ENCODE measurements at regions not wholly inside any gene's neighbourhood (a gene's known extent, or its start where the extent isn't known, plus 50 kb on each side); places are given as distances from the start of the nearest gene placed in this dataset.
"Not testable (repeated sequence)": the region's sequence is repeated elsewhere in the genome, so short reads cannot be mapped to it uniquely, and the experiment has no call there.

GRCh38 chr20:52008874-52009273 is 182.7 kb downstream of the ZFP64 start:
- DNase-seq (ENCODE audit: low read depth in 3 of 3) = no peak

DNA sequence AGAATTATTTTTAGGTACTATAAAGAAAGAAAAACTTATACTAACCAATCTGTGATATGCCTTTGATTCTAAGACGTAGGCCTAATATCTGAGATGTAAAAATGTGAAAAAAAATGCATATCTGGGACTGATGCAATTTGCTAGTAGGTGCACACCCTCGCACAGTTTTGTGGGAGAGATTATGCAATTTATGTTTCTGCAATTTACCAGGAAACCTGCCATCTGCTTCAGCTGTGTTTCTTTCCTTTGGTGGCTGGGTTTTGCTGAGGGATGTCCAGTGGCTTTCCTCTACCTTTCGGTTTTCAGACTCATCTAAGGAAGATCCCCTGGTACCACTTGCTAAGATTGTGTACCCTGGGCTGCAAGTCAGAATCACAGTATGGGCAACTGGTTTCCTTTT is 186.9 kb downstream of the ZFP64 start:
- no peak for DNase-seq (ENCODE audit: low read depth in 3 of 3)

DNA sequence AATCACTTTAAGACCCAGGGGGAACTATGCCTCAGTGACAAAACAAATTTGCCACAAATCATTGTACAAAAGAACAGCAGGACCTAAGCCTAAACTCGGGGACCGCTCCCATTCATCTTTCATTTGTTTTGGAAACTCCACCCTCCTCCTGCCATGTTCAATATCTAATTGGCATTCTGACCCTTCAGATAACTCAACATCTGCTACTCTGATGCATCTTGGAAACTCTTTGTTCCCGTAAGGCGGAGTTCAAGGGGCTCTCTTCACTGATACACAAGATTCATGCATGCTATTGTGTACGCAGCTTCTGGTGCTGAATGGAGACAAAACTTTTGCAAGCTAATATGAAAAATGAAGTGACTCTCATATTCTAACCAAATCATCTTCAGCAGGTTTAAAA is 187.6 kb downstream of the ZFP64 start:
- no peak for DNase-seq (ENCODE audit: low read depth in 3 of 3)

- no peak for DNase-seq (ENCODE audit: low read depth in 3 of 3)
Observed at GRCh38 chr20:52003415-52003814, 188.2 kb downstream of the ZFP64 start.

- DNase-seq (ENCODE audit: low read depth in 3 of 3) = no peak
Observed at GRCh38 chr20:52001999-52002666, 189.4 kb downstream of the ZFP64 start.

DNA sequence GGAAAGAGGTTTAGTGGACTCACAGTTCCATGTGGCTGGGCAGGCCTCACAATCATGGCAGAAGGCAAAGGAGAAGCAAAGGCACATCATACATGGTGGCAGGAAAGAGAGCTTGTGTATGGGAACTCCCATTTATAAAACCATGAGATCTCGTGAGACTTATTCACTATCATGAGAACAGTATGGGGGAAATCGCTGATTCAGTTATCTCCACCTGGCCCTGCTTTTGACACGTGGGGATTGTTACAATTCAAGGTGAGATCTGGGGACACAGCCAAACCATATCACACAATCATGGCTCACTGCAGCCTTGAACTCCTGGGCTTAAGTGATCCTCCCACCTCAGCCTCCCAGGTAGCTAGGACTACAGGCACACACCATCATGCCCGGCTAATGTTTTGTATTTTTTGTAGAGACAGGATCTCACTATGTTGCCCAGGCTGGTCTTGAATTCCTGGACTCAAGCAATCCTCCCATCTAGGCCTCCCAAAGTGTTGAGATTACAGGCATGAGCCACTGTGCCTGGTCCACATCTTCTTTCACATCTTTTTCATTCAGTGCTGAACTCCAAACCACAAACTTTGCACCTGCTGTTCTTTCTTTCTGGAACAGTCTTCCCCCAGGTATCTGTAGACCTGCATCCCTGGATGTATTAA is 194.2 kb downstream of the ZFP64 start:
- not testable (repeated sequence) for DNase-seq (ENCODE audit: low read depth in 3 of 3)

GRCh38 chr20:51995551-51995951 is 193.2 kb upstream of the SALL4 start:
- DNase-seq (ENCODE audit: low read depth in 3 of 3) = no peak

- DNase-seq (ENCODE audit: low read depth in 3 of 3) = no peak
Observed at GRCh38 chr20:51994751-51995417, 192.6 kb upstream of the SALL4 start.

GRCh38 chr20:51987812-51988211 is 185.5 kb upstream of the SALL4 start:
- DNase-seq (ENCODE audit: low read depth in 3 of 3) = no peak

DNA sequence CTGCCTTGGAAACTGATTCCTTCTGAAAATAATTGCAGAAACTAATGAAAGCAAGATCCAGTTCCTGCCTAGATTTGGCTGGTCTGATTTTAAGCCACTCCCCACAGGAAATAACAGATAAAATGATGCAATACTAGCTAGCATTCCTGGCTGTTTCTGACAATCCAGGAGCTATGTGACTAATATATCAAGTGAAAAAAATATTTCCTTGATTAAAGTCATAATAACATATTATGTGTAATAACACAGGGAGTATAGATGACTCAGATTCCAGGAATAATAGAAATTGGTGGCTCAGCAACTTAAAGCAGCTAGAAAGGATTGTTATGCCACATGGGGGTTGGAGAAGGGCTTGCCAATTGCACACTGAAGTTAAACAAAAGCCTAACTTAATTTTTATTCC is 182.7 kb upstream of the SALL4 start:
- no peak for DNase-seq (ENCODE audit: low read depth in 3 of 3)

GRCh38 chr20:51980277-51980676 is 178.0 kb upstream of the SALL4 start:
- no peak for DNase-seq (ENCODE audit: low read depth in 3 of 3)

- DNase-seq (ENCODE audit: low read depth in 3 of 3) = no peak
Observed at GRCh38 chr20:51979226-51979625, 176.9 kb upstream of the SALL4 start.

- DNase-seq (ENCODE audit: low read depth in 3 of 3) = no peak
Observed at GRCh38 chr20:51978070-51978501, 175.8 kb upstream of the SALL4 start.

- no peak for DNase-seq (ENCODE audit: low read depth in 3 of 3)
Observed at GRCh38 chr20:51972056-51972455, 169.7 kb upstream of the SALL4 start.

GRCh38 chr20:51970858-51971257 is 168.5 kb upstream of the SALL4 start:
- no peak for DNase-seq (ENCODE audit: low read depth in 3 of 3)

DNA sequence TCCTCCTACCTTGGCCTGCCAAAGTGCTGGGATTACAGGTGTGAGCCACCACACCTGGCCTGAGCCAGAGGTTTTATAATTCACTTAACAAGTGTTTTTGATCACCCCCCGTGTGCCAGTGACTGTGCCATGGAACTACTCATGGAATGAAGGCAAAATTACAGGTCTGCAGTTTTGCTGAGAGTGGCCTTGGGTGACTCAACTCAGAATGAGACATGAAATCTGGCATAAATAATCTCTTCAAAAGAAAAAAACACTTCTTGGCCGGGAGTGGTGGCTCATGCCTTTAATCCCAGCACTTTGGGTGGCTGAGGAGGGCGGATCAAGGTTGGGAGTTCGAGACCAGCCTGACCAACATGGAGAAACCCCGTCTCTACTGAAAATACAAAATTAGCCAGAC is 166.9 kb upstream of the SALL4 start:
- no peak for DNase-seq (ENCODE audit: low read depth in 3 of 3)

- DNase-seq (ENCODE audit: low read depth in 3 of 3) = no peak
Observed at GRCh38 chr20:51968151-51968550, 165.8 kb upstream of the SALL4 start.

- no peak for DNase-seq (ENCODE audit: low read depth in 3 of 3)
Observed at GRCh38 chr20:51966296-51966971, 164.1 kb upstream of the SALL4 start.

- no peak for DNase-seq (ENCODE audit: low read depth in 3 of 3)
Observed at GRCh38 chr20:51961964-51962761, 159.8 kb upstream of the SALL4 start.

DNA sequence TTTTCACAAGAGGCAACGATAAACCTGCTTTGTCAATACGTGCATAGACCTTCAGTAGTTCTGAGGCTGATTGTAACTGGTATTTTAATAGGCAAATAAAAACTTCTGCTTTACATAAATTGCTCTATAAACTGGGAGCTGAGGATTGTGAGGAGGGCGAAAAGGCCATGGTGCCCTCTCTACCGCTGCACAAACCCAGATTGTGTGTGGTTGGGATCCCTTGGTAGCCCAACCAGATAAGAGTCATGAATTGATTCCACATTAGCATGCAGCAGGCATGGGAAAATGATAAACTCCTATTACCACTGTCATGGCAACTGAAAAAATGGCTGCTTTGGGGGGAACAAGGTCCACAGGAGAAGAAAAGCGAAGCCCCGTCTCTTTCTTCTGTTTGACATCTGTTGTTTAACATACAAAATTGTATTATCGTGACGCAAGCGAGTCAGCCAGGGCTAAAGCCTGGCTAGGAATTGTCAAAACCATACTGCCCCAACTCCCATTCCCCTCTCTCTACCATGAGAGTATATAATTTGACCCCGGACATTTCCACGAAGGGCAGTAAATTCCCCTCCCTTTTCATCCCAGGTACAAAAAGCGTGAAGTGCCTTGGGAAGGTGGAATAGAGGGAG is 157.8 kb upstream of the SALL4 start:
- no peak for DNase-seq (ENCODE audit: low read depth in 3 of 3)

DNA sequence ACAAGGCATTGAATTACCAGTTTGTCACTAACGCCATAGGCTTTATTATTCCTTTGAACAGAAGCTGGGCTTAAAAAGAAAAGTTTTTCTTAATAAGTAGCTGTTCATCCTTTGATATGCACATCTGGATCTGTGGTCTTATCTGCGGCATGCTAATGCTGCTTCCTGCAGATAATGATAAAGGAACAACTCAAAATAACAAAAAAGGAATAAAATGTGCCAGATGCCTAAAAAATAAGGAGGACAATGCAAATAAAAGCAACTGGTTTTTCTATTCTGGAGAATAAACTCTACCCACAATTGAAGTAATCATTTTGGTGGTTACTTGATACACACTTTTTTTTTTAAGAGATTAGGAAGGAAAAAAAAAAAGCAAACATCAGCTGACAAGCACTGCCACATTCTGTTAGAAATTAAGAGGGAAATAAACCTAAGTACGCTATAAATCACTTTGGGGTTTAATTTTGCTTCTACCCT is 156.8 kb upstream of the SALL4 start:
- no peak for DNase-seq (ENCODE audit: low read depth in 3 of 3)
